ENCODE measurements at regions not wholly inside any gene's neighbourhood (a gene's known extent, or its start where the extent isn't known, plus 50 kb on each side); places are given as distances from the start of the nearest gene placed in this dataset.

GRCh38 chr21:35511696-35512162, 462.6 kb upstream of the RUNX1 start:
- Histone ChIP-seq H3K27me3 (ENCODE audit: control insufficient read depth in 1 of 2, insufficient read depth in 2 of 2, low read length in 2 of 2) (no peaks in the 10 kb centered on the region), H4K20me1 (ENCODE audit: insufficient read depth, low read length) (no peaks in the 10 kb centered on the region), H3K9ac (ENCODE audit: insufficient read depth, low read depth, low read length) (no peak overlapping the region), H3K9me3 (ENCODE audit: low read length) (no peaks in the 10 kb centered on the region), H2AFZ (ENCODE audit: low read length) (no peak overlapping the region), H3K4me1 (ENCODE audit: insufficient read depth, low read length) (peaks cover 7% of the 10 kb centered on the region; the same call in 1 of the 2 replicates), H3K27ac (ENCODE audit: extremely low read length, insufficient read depth, low read length) (no peak overlapping the region), H3K4me2 (ENCODE audit: low read depth, low read length) (no peak overlapping the region), H3K36me3 (replicated peaks in 1 of 2; ENCODE audit: control insufficient read depth in 1 of 2, insufficient read depth in 2 of 2, low read length in 2 of 2) (no peaks in the 10 kb centered on the region), H3K4me3 (replicated peaks in 1 of 3; ENCODE audit: insufficient read depth in 1 of 3, low read depth in 2 of 3, low read length in 3 of 3) (no peak overlapping the region), H3K79me2 (ENCODE audit: insufficient read depth, low read length) (no peaks in the 10 kb centered on the region)
- in situ Hi-C loops (cut with HindIII; ENCODE audit: extremely low pct_ligation_motif_present, low pct_unique_long_range_greater_than_20kb) (no loop called here), intact Hi-C loops (cut with micrococcal nuclease; ENCODE audit: unreplicated experiment) (no loop called here)
- FAIRE-seq: no peak
- no peak for DNase-seq (ENCODE audit: low spot score)
- ChIA-PET POLR2A (no interaction called here), CTCF (ENCODE audit: low intra/inter-chr PET ratio, low total read pairs) (no interaction called here)
- ATAC-seq: no peak
- BruUV-seq (replicated peaks): no TSS peak
- WGBS (ENCODE audit: low lambda C conversion rate): 28% methylated on average over 4 of the region's 4 CpGs
- no peak for TF ChIP-seq ZSCAN25 (CRISPR knock-in tag; IDR thresholded peaks at IDR 0.05)
- no peak for TF ChIP-seq SP5 (CRISPR knock-in tag; IDR thresholded peaks at IDR 0.05; ENCODE audit: borderline replicate concordance, low read depth)
- TF ChIP-seq ZHX2 (IDR thresholded peaks at IDR 0.05; ENCODE audit: low read depth): no peak
- no peak for TF ChIP-seq ZHX2 (CRISPR knock-in tag; IDR thresholded peaks at IDR 0.05; ENCODE audit: borderline replicate concordance)
- no peak for TF ChIP-seq ZNF549 (CRISPR knock-in tag; IDR thresholded peaks at IDR 0.05)
- TF ChIP-seq HHEX (CRISPR knock-in tag; IDR thresholded peaks at IDR 0.05): no peak
- TF ChIP-seq, protein P1, sequence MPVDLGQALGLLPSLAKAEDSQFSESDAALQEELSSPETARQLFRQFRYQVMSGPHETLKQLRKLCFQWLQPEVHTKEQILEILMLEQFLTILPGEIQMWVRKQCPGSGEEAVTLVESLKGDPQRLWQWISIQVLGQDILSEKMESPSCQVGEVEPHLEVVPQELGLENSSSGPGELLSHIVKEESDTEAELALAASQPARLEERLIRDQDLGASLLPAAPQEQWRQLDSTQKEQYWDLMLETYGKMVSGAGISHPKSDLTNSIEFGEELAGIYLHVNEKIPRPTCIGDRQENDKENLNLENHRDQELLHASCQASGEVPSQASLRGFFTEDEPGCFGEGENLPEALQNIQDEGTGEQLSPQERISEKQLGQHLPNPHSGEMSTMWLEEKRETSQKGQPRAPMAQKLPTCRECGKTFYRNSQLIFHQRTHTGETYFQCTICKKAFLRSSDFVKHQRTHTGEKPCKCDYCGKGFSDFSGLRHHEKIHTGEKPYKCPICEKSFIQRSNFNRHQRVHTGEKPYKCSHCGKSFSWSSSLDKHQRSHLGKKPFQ (CRISPR knock-in tag; IDR thresholded peaks at IDR 0.05; ENCODE audit: insufficient replicate concordance): no peak
- TF ChIP-seq ETV6 (CRISPR knock-in tag; conservative IDR thresholded peaks at IDR 0.05): no peak
- no peak for TF ChIP-seq NFE2 (CRISPR knock-in tag; IDR thresholded peaks at IDR 0.05)
- no peak for TF ChIP-seq GPN1 (CRISPR knock-in tag; IDR thresholded peaks at IDR 0.05; ENCODE audit: borderline replicate concordance)
- no peak for TF ChIP-seq ZSCAN5A (CRISPR knock-in tag; IDR thresholded peaks at IDR 0.05; ENCODE audit: borderline replicate concordance)
- TF ChIP-seq TBP (CRISPR knock-in tag; IDR thresholded peaks at IDR 0.05): no peak
- no peak for TF ChIP-seq NR2F2 (IDR thresholded peaks at IDR 0.05; ENCODE audit: borderline replicate concordance, low read depth)
- TF ChIP-seq, protein P2, sequence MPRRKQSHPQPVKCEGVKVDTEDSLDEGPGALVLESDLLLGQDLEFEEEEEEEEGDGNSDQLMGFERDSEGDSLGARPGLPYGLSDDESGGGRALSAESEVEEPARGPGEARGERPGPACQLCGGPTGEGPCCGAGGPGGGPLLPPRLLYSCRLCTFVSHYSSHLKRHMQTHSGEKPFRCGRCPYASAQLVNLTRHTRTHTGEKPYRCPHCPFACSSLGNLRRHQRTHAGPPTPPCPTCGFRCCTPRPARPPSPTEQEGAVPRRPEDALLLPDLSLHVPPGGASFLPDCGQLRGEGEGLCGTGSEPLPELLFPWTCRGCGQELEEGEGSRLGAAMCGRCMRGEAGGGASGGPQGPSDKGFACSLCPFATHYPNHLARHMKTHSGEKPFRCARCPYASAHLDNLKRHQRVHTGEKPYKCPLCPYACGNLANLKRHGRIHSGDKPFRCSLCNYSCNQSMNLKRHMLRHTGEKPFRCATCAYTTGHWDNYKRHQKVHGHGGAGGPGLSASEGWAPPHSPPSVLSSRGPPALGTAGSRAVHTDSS (CRISPR knock-in tag; conservative IDR thresholded peaks at IDR 0.05): no peak
- TF ChIP-seq NCOA1 (CRISPR knock-in tag; IDR thresholded peaks at IDR 0.05): no peak
- TF ChIP-seq ZZZ3 (CRISPR knock-in tag; IDR thresholded peaks at IDR 0.05; ENCODE audit: borderline replicate concordance): no peak

Data from HepG2 (cell line).